Transverse colon (tissue), 4 donors: ENCODE measurements at regions not wholly inside any gene's neighbourhood (a gene's known extent, or its start where the extent isn't known, plus 50 kb on each side); places are given as distances from the start of the nearest gene placed in this dataset.

Experiments
- DNase-seq: peaks from one replicate; pipeline ENCODE4 v3.0.0-alpha.2; 2019
- H3K27ac ChIP-seq, 4 donors: fragments of 200-600 bp; sonication (generic); 2 replicates each; pipeline ENCODE4 v1.5.1; 2016 to 2018; ENCODE audit warnings: inconsistent platforms in 4 of 4
- H3K27me3 ChIP-seq: fragments of 200-600 bp; sonication (generic); 2 replicates; pipeline ENCODE4 v1.5.1; 2017; ENCODE audit warnings: inconsistent platforms
- H3K36me3 ChIP-seq, 4 donors: fragments of 200-600 bp; sonication (generic); 2 replicates each; pipeline ENCODE4 v1.5.1; 2017 to 2019; ENCODE audit warnings: inconsistent platforms in 4 of 4
- H3K4me1 ChIP-seq, 4 donors: fragments of 200-600 bp; sonication (generic); 2 replicates each; pipeline ENCODE4 v1.5.1; 2017 to 2020; ENCODE audit warnings: inconsistent platforms in 4 of 4
- H3K4me3 ChIP-seq, 4 donors: fragments of 200-600 bp; sonication (generic); 1 replicate in 1 of 4; 2 replicates in 3 of 4; pipeline versions ENCODE4 v1.5.1 to v1.6.1; 2017 to 2019; ENCODE audit warnings: inconsistent platforms in 4 of 4
- H3K9me3 ChIP-seq, 2 donors: fragments of 200-600 bp; sonication (generic); 2 replicates each; pipeline ENCODE4 v1.5.1; 2017 to 2019; ENCODE audit warnings: inconsistent platforms in 2 of 2
- CTCF ChIP-seq, 5 experiments: fragments of 200-600 bp in 3 of 5; fragments of 450-650 bp in 2 of 5; sonication (generic) in 3 of 5; IDR thresholded peaks; 1 replicate in 2 of 5; 2 replicates in 3 of 5; pipeline ENCODE4 v1.5.1; 2016 to 2017; ENCODE audit warnings: antibody characterized with exemption in 5 of 5, inconsistent platforms in 3 of 5, mild to moderate bottlenecking in 2 of 5, moderate library complexity in 1 of 5
- EP300 ChIP-seq: sonication (generic); formaldehyde crosslinking; IDR thresholded peaks from one replicate; pipeline ENCODE4 v1.6.1; 2017; ENCODE audit warnings: antibody characterized with exemption, low read depth
- POLR2A ChIP-seq: fragments of 450-650 bp; IDR thresholded peaks from one replicate; pipeline ENCODE4 v1.6.1; 2016; ENCODE audit warnings: antibody characterized with exemption, mild to moderate bottlenecking, moderate library complexity
- POLR2AphosphoS5 ChIP-seq, 3 donors: sonication (generic); formaldehyde crosslinking; IDR thresholded peaks; one replicate each; pipeline ENCODE4 v1.6.1; 2016; ENCODE audit warnings: antibody characterized with exemption in 3 of 3
- whole genome bisulfite sequencing, 2 donors: methylation state at CpG; one replicate each; pipeline ENCODE4 v1.1.5; 2018; ENCODE audit warnings: low coverage in 1 of 2; 5-methylcytosine and 5-hydroxymethylcytosine counted together
- in situ Hi-C, 4 donors: fragments of 200-750 bp; cut with MboI; loops; one replicate each; pipeline versions ENCODE4 v1.15.0 to v1.15.1; 2017; ENCODE audit warnings: low sequenced_read_pairs in 3 of 4, low pct_ligation_motif_present in 1 of 4, low pct_unique_long_range_greater_than_20kb in 1 of 4
- intact Hi-C: fragments of 100-400 bp; cut with DNase I; formaldehyde crosslinking; loops from one replicate; pipeline ENCODE4 v1.15.1; 2023; ENCODE audit warnings: low total_unique reads

DNA sequence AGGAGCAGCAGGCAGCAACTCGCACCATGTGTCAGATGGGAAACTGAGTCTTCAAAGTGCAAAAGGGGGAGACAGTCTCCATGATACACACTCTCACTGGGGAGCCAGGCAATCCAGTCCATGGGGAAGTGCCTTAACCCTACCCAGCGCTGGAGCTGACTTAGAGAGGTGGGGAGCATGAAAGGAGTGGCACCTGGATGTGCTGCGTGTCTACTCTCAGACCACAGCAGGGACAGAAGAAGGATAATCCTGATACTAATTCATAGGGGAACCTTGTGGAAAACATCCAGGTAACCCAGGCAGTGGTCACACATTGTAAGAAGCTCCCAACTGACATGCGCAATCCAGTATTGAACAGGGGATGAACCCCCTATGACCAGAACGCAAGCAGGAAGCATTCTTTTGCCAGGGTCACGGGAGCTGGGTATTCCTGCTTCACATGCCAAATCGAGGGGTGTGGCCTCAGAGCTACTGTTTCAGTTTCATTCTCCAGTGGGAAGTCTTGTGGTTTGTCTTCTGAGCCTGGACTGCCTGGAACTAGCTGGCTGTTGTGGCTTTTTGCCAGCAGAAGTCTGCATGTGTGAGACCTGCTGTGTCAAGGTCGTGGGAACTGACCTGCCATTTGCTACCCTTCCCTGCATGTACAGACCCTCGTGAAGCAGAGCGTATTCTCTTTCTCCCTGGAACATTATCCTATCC lies 367.6 kb upstream of the NDN start:
- 50 to 77% methylated on average over 3 to 10 of the region's 10 CpGs for WGBS, 2 donors
- TF ChIP-seq CTCF (IDR thresholded peaks at IDR 0.05), result no peak
- TF ChIP-seq POLR2AphosphoS5 (IDR thresholded peaks at IDR 0.05), result no peak
- TF ChIP-seq POLR2A, result no peak
- no peak for TF ChIP-seq EP300
- intact Hi-C loops (no loop called here), in situ Hi-C loops (no loop called here)
- H3K36me3 ChIP-seq, result no peaks in the 10 kb centered on the region
- H3K27me3 ChIP-seq, result no peaks in the 10 kb centered on the region
- DNase-seq, result peak; percentile 62
- H3K4me3 ChIP-seq, result peak overlapping the region in 1 of 4 donors; percentile 23
- H3K27ac ChIP-seq, result no peak overlapping the region
- H3K9me3 ChIP-seq, result no peaks in the 10 kb centered on the region
- H3K4me1 ChIP-seq, result no peaks in the 10 kb centered on the region

DNA sequence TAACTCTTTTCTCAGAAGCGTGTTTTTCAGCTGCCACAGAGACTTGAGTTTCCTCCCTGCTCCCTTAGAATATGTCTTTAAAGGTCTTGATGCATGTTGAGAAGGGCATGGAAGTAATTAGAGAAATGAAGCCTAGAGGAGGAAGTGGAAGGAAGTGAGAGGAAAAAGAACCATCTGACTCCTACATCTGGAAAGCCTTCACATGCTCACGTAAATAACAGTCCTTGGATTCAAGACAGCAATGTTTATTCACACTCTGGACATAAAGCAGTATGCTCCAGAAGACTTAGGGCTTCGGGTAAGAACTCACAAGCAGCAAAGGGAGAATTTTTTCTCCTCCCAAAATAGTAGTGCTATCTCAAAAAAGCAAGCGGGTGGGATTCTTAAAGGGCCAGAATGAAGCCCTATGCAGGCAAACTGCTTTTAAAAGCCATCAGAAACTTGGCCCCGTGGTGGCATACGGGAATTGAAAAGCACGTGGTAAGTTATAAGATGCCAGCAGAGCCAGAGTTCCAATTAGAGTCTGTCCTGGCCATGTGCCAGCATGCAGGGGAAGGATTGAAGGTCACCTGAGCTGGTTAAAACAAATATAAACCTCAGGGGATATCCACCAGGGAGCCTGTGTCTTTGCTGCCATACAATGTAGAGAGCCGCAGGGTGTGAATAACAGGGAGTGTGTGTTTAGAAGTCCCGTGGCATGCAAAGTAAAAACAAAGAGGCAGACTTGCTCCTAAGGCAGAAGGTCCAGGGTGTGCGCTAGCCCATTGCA lies 380.8 kb upstream of the NDN start:
- peaks cover 0 to 8% (median 4%) of the 10 kb centered on the region in 4 donors for H3K4me1 ChIP-seq
- no peaks in the 10 kb centered on the region for H3K27me3 ChIP-seq
- no peak overlapping the region for H3K4me3 ChIP-seq
- H3K9me3 ChIP-seq, result no peaks in the 10 kb centered on the region
- intact Hi-C loops (no loop called here), in situ Hi-C loops (no loop called here)
- peak; percentile 60 for DNase-seq
- no peak overlapping the region for H3K27ac ChIP-seq
- TF ChIP-seq EP300 (no peak), CTCF (IDR thresholded peaks at IDR 0.05) (no peak), POLR2AphosphoS5 (IDR thresholded peaks at IDR 0.05) (no peak), POLR2A (no peak)
- 46 to 53% methylated on average over 9 to 10 of the region's 10 CpGs for WGBS, 2 donors
- H3K36me3 ChIP-seq, result no peaks in the 10 kb centered on the region

- Histone ChIP-seq H3K36me3 (no peaks in the 10 kb centered on the region), H3K27me3 (no peaks in the 10 kb centered on the region), H3K9me3 (peaks cover 0 to 3% of the 10 kb centered on the region in 2 donors), H3K4me3 (no peak overlapping the region), H3K4me1 (peaks cover 0 to 6% (median 2%) of the 10 kb centered on the region in 4 donors), H3K27ac (peak overlapping the region in 1 of 4 donors; percentile 37)
- in situ Hi-C loops, result no loop called here
- intact Hi-C loops, result no loop called here
- DNase-seq, result peak; percentile 11
- WGBS, 2 donors, result 44 to 45% methylated on average over 2 of the region's 2 CpGs
- TF ChIP-seq CTCF (IDR thresholded peaks at IDR 0.05) (no peak), EP300 (no peak), POLR2AphosphoS5 (IDR thresholded peaks at IDR 0.05) (no peak), POLR2A (no peak)
Measured at GRCh38 chr15:24075420-24076089, 388.4 kb upstream of the NDN start.
